ENCODE measurements at regions not wholly inside any gene's neighbourhood (a gene's known extent, or its start where the extent isn't known, plus 50 kb on each side); places are given as distances from the start of the nearest gene placed in this dataset.

DNA sequence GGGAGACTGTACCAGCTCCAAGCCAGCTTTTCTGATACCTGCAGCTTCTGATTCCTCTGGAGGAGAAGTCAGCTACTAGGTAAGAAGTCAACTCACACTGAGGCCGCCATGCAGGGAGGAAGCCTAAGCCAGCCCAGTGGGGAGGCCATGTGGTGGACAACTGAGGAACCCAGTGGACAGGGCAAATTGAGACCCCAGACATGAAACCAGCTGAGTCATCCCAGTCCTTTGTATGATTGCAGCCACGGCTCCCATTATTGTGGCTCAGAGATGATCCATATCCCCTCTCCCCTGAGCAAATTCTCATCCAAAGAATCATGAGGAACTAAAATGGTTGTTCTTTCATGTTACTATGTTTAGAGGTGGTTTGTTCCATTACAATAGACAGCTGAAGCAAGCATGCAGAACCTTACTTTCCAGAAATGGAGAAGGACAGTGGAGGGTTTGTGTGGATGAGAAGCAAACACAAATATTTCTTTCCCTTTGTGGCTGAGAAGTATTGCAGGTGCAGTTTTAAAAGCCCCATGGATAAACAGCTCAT, 1147.3 kb upstream of the TMEM132C start:
- DNase-seq (ENCODE audit: low read depth), result no peak
- no peak overlapping the region for H3K4me3 ChIP-seq (ENCODE audit: low read length)
- TF ChIP-seq, protein P1, sequence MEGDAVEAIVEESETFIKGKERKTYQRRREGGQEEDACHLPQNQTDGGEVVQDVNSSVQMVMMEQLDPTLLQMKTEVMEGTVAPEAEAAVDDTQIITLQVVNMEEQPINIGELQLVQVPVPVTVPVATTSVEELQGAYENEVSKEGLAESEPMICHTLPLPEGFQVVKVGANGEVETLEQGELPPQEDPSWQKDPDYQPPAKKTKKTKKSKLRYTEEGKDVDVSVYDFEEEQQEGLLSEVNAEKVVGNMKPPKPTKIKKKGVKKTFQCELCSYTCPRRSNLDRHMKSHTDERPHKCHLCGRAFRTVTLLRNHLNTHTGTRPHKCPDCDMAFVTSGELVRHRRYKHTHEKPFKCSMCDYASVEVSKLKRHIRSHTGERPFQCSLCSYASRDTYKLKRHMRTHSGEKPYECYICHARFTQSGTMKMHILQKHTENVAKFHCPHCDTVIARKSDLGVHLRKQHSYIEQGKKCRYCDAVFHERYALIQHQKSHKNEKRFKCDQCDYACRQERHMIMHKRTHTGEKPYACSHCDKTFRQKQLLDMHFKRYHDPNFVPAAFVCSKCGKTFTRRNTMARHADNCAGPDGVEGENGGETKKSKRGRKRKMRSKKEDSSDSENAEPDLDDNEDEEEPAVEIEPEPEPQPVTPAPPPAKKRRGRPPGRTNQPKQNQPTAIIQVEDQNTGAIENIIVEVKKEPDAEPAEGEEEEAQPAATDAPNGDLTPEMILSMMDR (IDR thresholded peaks at IDR 0.05; ENCODE audit: insufficient read depth, low read depth, low read length, missing control alignments), result no peak

DNA sequence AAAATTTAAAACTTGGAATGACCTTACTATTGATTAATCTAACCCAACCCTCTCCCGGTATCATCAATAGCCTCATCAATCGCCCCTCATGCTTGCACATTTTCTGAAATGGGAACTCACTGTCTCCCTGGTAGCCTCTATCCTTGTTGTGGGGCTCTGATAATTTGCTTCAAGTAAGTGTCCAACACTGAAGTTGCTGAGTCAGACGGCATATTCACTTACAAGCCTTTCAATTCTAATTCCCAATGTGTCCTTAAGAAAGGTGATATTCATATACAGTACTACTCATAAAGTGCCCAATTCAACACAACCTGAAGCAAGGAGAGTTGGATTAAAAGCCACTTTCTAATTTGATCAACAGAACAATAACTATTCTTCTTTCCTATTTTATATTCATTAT, 1146.1 kb upstream of the TMEM132C start:
- DNase-seq (ENCODE audit: low read depth), result no peak
- TF ChIP-seq, protein P1 (IDR thresholded peaks at IDR 0.05; ENCODE audit: insufficient read depth, low read depth, low read length, missing control alignments), result no peak
- H3K4me3 ChIP-seq (ENCODE audit: low read length), result no peak overlapping the region

DNA sequence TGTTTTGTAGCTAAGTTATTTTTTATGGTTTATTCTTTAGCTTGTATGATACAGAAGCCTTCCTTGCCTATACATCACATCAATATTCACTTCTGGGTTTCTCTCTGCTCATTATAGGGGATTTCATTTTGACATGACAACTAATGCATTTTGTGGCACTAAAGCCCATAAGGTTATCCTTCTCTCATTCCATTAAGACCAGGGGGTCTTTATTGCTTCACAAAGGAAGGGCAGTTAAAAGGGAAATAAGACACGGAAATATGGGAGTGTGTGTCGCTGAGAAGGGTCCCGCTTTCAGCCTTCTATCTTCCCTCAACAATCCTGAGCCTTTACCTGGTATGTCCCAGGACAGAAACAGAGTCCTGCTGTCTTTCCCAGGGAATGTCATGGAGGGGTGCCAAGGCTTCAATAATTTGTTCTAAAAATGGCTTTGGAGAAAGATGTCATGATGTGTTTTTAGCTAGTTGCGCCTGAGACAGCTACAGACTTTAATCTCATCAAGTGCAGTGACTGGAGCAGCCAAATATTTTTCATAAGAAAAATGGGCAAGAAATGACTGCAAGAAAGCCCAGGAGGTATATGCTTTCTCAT, 1145.4 kb upstream of the TMEM132C start:
- H3K4me3 ChIP-seq (ENCODE audit: low read length), result no peak overlapping the region
- TF ChIP-seq, protein P1 (IDR thresholded peaks at IDR 0.05; ENCODE audit: insufficient read depth, low read depth, low read length, missing control alignments), result no peak

DNA sequence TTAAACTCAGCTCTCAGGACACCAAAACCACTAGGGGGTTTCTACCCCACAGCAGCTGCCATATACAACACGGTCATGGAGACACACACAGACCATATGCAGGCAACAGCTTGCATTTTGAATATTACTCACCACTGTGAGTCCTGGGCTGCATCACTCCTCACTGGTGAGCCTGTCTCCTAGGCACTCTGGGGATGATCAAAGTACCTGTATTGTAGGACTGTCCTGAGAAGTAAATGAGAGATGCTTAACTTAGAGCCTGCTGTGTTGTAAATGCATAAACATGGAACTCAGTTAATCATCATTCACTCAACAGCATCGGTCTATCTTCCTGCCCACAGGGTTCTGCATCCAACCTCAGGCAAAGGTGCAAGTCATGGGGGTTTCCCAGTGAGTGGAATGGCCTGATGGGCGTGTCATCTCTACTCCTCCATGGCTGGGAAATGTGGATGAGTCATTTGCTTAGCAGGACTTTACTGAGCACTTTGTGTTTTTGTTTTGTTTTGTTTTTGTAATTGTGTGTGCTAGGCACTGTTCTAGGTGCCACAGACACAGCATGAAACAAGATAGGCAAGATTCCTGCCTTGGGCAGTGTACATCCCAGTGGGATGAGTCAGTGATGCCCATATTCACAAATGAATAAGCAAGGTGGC, 1141.2 kb upstream of the TMEM132C start:
- DNase-seq (ENCODE audit: low read depth), result peak; percentile 100
- peak overlapping the region; percentile 5 for H3K4me3 ChIP-seq (ENCODE audit: low read length)
- TF ChIP-seq, protein P1 (IDR thresholded peaks at IDR 0.05; ENCODE audit: insufficient read depth, low read depth, low read length, missing control alignments), result no peak

More for the DNA sequence above, 1145.4 kb upstream of the TMEM132C start:
- DNase-seq (ENCODE audit: low read depth), result no peak

DNA sequence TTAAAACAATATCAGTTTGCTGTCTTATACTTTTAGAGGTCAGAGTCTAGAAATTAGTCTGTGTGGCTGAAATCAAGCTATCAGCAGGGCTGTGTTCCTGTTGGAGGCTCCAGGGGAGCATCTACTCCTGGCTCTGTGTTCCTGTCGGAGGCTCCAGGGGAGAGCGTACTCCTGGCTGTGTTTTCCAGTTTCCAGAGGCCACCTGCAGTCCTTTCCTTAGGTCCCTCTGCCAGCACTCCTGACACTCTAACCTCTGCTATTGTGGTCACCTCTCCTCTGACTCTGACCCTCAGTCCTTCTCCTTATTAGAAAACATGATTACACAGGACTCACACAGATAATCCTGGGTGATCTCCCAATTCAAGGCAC, 1140.7 kb upstream of the TMEM132C start:
- TF ChIP-seq, protein P1 (IDR thresholded peaks at IDR 0.05; ENCODE audit: insufficient read depth, low read depth, low read length, missing control alignments), result no peak
- no peak for DNase-seq (ENCODE audit: low read depth)
- H3K4me3 ChIP-seq (ENCODE audit: low read length), result no peak overlapping the region

DNA sequence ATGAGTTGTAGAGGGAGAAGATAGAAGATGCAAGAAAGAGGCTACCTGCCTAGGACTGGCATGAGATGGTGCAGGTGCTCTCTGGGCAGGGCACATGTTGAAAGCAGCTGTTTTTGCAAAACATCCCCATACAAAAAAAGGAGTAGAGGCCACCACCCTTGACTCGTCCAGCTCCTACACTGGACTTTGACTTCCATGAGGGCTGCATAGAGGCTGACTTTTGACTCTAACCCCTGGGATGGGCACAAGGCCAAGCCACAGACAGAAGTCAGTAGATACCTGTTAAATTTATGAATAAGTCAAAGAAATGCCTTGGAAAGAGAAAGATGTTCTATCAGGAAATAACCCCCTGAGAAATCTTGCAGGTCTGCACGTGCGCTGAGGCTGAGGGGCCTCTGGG, 1139.1 kb upstream of the TMEM132C start:
- DNase-seq (ENCODE audit: low read depth), result no peak
- H3K4me3 ChIP-seq (ENCODE audit: low read length), result no peak overlapping the region
- TF ChIP-seq, protein P1 (IDR thresholded peaks at IDR 0.05; ENCODE audit: insufficient read depth, low read depth, low read length, missing control alignments), result no peak

Measured in epithelial cell of esophagus (primary cell).